ENCODE measurements at regions not wholly inside any gene's neighbourhood (a gene's known extent, or its start where the extent isn't known, plus 50 kb on each side); places are given as distances from the start of the nearest gene placed in this dataset.

DNA sequence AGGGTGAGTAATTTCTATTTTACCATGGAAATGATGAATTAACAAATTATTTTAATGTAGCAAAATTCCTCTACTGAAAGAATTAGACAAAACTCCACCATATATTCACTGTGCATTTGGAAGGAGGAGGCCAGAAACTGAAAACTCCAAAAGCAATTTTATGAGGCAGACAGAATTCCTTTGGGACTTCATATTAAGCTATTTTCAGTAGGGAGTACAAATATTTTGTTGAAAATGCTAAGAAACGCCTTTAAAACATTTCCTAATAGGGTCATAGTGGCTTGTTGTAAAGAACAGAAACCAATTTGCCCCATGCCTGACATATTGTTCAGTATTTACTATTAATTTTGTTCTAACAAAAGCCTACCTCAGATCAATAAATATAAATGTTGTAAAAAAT, 117.8 kb downstream of the TES start:
- Histone ChIP-seq H3K4me2 (ENCODE audit: low read length) (no peak overlapping the region), H2AFZ (ENCODE audit: low read length) (no peak overlapping the region), H3K27ac (ENCODE audit: low read length) (no peak overlapping the region), H3K27me3 (ENCODE audit: low read length) (no peaks in the 10 kb centered on the region), H3K4me1 (ENCODE audit: insufficient read depth, low read length) (peaks cover 4% of the 10 kb centered on the region; the same call in 1 of the 2 replicates), H3K9me2 (replicated peaks; ENCODE audit: low read length) (no peaks in the 10 kb centered on the region), H3F3A (ENCODE audit: low read length, unreplicated experiment) (no peaks in the 10 kb centered on the region), H3K79me2 (ENCODE audit: low read length) (no peaks in the 10 kb centered on the region), H3K4me3 (ENCODE audit: low read length) (no peak overlapping the region), H3K9me3 (ENCODE audit: low read length) (no peaks in the 10 kb centered on the region), H3K9ac (ENCODE audit: low read length) (no peak overlapping the region), H4K20me1 (ENCODE audit: low read length) (no peaks in the 10 kb centered on the region), H3K36me3 (ENCODE audit: low read depth, low read length) (no peaks in the 10 kb centered on the region)
- CTCF ChIA-PET = no interaction called here
- DNase-seq (no peak), ATAC-seq (no peak)
- BruUV-seq (replicated peaks) = no TSS peak
- intact Hi-C loops (cut with micrococcal nuclease) = no loop called here
- POLR2A ChIA-PET (ENCODE audit: unreplicated experiment) = no interaction called here
- TF ChIP-seq, protein P1, sequence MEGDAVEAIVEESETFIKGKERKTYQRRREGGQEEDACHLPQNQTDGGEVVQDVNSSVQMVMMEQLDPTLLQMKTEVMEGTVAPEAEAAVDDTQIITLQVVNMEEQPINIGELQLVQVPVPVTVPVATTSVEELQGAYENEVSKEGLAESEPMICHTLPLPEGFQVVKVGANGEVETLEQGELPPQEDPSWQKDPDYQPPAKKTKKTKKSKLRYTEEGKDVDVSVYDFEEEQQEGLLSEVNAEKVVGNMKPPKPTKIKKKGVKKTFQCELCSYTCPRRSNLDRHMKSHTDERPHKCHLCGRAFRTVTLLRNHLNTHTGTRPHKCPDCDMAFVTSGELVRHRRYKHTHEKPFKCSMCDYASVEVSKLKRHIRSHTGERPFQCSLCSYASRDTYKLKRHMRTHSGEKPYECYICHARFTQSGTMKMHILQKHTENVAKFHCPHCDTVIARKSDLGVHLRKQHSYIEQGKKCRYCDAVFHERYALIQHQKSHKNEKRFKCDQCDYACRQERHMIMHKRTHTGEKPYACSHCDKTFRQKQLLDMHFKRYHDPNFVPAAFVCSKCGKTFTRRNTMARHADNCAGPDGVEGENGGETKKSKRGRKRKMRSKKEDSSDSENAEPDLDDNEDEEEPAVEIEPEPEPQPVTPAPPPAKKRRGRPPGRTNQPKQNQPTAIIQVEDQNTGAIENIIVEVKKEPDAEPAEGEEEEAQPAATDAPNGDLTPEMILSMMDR (conservative IDR thresholded peaks at IDR 0.05; ENCODE audit: low read depth, low read length) = no peak
- TF ChIP-seq EZH2phosphoT487 (IDR thresholded peaks at IDR 0.05; ENCODE audit: borderline replicate concordance, low read length) (no peak), EZH2 (IDR thresholded peaks at IDR 0.05; ENCODE audit: low read length, unreplicated experiment) (no peak)

DNA sequence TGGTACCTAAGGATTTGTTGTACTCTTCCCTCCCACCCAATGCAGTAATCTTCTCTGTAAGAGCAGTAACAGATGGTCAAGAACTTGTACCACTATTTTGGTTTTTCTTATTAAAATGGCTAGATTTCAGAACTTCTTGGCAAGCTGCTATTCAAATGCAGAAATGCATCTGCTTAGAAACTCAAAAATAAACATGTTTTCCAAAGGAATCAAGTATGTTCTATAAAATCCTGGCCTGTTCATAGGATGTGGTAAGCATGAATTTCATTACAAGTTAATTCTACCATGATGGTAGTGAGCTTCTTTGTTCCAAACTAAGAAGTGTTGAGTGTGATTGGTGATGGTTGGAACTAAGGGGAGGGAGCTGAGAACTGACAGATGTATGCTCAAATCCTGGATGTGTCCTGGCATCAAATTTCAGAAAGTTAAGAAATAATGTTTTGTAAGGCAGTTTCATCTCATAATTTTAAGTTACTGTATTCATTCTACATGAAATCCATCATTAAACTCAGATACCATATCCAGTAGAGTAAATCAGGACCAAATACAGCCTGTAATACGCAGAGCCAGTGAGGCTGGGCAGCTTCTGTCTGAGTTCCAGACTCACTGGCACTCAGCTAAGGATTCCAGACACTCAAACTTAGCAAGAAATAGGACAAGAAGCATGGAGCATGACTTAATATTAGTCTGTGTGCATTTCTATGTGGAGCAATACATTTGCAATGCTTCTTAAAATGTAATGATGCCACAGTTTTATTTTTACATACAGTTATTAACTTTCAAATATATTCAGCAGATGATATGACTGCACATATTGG, 119.6 kb downstream of the TES start:
- Histone ChIP-seq H3K9me3 (ENCODE audit: low read length) (no peaks in the 10 kb centered on the region), H3K36me3 (ENCODE audit: low read depth, low read length) (no peaks in the 10 kb centered on the region), H3K79me2 (ENCODE audit: low read length) (no peaks in the 10 kb centered on the region), H3K4me1 (ENCODE audit: insufficient read depth, low read length) (peaks cover 4% of the 10 kb centered on the region; the same call in 1 of the 2 replicates), H3F3A (ENCODE audit: low read length, unreplicated experiment) (no peaks in the 10 kb centered on the region), H2AFZ (ENCODE audit: low read length) (no peak overlapping the region), H3K4me3 (ENCODE audit: low read length) (no peak overlapping the region), H3K9ac (ENCODE audit: low read length) (no peak overlapping the region), H3K27ac (ENCODE audit: low read length) (no peak overlapping the region), H4K20me1 (ENCODE audit: low read length) (no peaks in the 10 kb centered on the region), H3K9me2 (replicated peaks; ENCODE audit: low read length) (no peaks in the 10 kb centered on the region), H3K4me2 (ENCODE audit: low read length) (no peak overlapping the region), H3K27me3 (ENCODE audit: low read length) (no peaks in the 10 kb centered on the region)
- ChIA-PET CTCF (no interaction called here), POLR2A (ENCODE audit: unreplicated experiment) (no interaction called here)
- TF ChIP-seq EZH2 (IDR thresholded peaks at IDR 0.05; ENCODE audit: low read length, unreplicated experiment) = no peak
- TF ChIP-seq EZH2phosphoT487 (IDR thresholded peaks at IDR 0.05; ENCODE audit: borderline replicate concordance, low read length) = no peak
- TF ChIP-seq, protein P1 (conservative IDR thresholded peaks at IDR 0.05; ENCODE audit: low read depth, low read length) = no peak
- ATAC-seq = no peak
- intact Hi-C loops (cut with micrococcal nuclease) = no loop called here
- no TSS peak for BruUV-seq (replicated peaks)
- no peak for DNase-seq

DNA sequence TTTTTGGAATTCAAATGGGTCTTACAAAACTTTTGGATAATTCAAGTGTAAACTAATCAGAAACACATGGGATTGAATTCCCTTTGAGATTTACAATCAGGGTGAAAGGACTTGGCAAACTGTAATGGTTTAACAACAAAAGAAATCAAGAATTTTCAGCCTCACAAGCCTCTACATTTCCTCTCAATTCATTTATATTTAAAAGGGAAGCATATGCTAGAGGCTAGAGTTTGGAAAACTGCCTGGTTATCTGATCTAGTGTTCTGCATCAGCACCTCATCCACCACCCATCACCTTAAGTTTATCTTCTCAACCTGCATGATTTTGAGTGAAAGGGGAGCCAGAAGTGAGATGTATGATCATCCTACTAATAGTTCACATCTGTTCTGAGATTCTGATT, 120.7 kb downstream of the TES start:
- intact Hi-C loops (cut with micrococcal nuclease) = no loop called here
- no peaks in the 10 kb centered on the region for H3K79me2 ChIP-seq (ENCODE audit: low read length)
- H3K9ac ChIP-seq (ENCODE audit: low read length) = no peak overlapping the region
- ATAC-seq (no peak), DNase-seq (no peak)
- H3K27me3 ChIP-seq (ENCODE audit: low read length) = no peaks in the 10 kb centered on the region
- H3K4me1 ChIP-seq (ENCODE audit: insufficient read depth, low read length) = peaks cover 4% of the 10 kb centered on the region; the same call in 1 of the 2 replicates
- H3K9me3 ChIP-seq (ENCODE audit: low read length) = no peaks in the 10 kb centered on the region
- no peak overlapping the region for H3K27ac ChIP-seq (ENCODE audit: low read length)
- no peak overlapping the region for H3K4me3 ChIP-seq (ENCODE audit: low read length)
- TF ChIP-seq, protein P1 (conservative IDR thresholded peaks at IDR 0.05; ENCODE audit: low read depth, low read length) = no peak
- TF ChIP-seq EZH2 (IDR thresholded peaks at IDR 0.05; ENCODE audit: low read length, unreplicated experiment) = no peak
- TF ChIP-seq EZH2phosphoT487 (IDR thresholded peaks at IDR 0.05; ENCODE audit: borderline replicate concordance, low read length) = no peak
- no peak overlapping the region for H3K4me2 ChIP-seq (ENCODE audit: low read length)
- ChIA-PET CTCF (no interaction called here), POLR2A (ENCODE audit: unreplicated experiment) (no interaction called here)
- H2AFZ ChIP-seq (ENCODE audit: low read length) = no peak overlapping the region
- H3K9me2 ChIP-seq (replicated peaks; ENCODE audit: low read length) = no peaks in the 10 kb centered on the region
- no TSS peak for BruUV-seq (replicated peaks)
- H3F3A ChIP-seq (ENCODE audit: low read length, unreplicated experiment) = no peaks in the 10 kb centered on the region
- H3K36me3 ChIP-seq (ENCODE audit: low read depth, low read length) = no peaks in the 10 kb centered on the region
- H4K20me1 ChIP-seq (ENCODE audit: low read length) = no peaks in the 10 kb centered on the region
